ENCODE measurements at regions not wholly inside any gene's neighbourhood (a gene's known extent, or its start where the extent isn't known, plus 50 kb on each side); places are given as distances from the start of the nearest gene placed in this dataset.

GRCh38 chr16:85316321-85316919 is 204.1 kb upstream of the CIBAR2 start:
- H3K36me3 ChIP-seq (ENCODE audit: insufficient read depth) = no peaks in the 10 kb centered on the region
- no peak overlapping the region for H3K4me2 ChIP-seq
- H3K79me2 ChIP-seq (ENCODE audit: insufficient read depth, low read depth) = no peaks in the 10 kb centered on the region
- H3K9ac ChIP-seq = no peak overlapping the region
- H2AFZ ChIP-seq (ENCODE audit: low read depth) = no peak overlapping the region
- TF ChIP-seq, protein P1, sequence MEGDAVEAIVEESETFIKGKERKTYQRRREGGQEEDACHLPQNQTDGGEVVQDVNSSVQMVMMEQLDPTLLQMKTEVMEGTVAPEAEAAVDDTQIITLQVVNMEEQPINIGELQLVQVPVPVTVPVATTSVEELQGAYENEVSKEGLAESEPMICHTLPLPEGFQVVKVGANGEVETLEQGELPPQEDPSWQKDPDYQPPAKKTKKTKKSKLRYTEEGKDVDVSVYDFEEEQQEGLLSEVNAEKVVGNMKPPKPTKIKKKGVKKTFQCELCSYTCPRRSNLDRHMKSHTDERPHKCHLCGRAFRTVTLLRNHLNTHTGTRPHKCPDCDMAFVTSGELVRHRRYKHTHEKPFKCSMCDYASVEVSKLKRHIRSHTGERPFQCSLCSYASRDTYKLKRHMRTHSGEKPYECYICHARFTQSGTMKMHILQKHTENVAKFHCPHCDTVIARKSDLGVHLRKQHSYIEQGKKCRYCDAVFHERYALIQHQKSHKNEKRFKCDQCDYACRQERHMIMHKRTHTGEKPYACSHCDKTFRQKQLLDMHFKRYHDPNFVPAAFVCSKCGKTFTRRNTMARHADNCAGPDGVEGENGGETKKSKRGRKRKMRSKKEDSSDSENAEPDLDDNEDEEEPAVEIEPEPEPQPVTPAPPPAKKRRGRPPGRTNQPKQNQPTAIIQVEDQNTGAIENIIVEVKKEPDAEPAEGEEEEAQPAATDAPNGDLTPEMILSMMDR (conservative IDR thresholded peaks at IDR 0.05; ENCODE audit: low read depth, low read length) = peak; percentile 58
- no peak overlapping the region for H3K4me3 ChIP-seq (IDR thresholded peaks at IDR 0.05; ENCODE audit: insufficient read depth, low read depth, low read length)
- H4K20me1 ChIP-seq (ENCODE audit: insufficient read depth) = no peaks in the 10 kb centered on the region
- no peak overlapping the region for H3K27ac ChIP-seq
- H3K27me3 ChIP-seq (ENCODE audit: insufficient read depth, low read depth) = peaks cover 95% of the 10 kb centered on the region
- H3K4me1 ChIP-seq (ENCODE audit: low read depth, poor library complexity, severe bottlenecking) = no peaks in the 10 kb centered on the region

- Histone ChIP-seq H3K27ac (no peak overlapping the region), H3K9ac (no peak overlapping the region), H3K4me3 (IDR thresholded peaks at IDR 0.05; ENCODE audit: insufficient read depth, low read depth, low read length) (no peak overlapping the region), H3K4me1 (ENCODE audit: low read depth, poor library complexity, severe bottlenecking) (no peaks in the 10 kb centered on the region), H3K79me2 (ENCODE audit: insufficient read depth, low read depth) (no peaks in the 10 kb centered on the region), H2AFZ (ENCODE audit: low read depth) (no peak overlapping the region), H4K20me1 (ENCODE audit: insufficient read depth) (no peaks in the 10 kb centered on the region), H3K4me2 (no peak overlapping the region), H3K36me3 (ENCODE audit: insufficient read depth) (no peaks in the 10 kb centered on the region), H3K27me3 (ENCODE audit: insufficient read depth, low read depth) (peaks cover 95% of the 10 kb centered on the region)
- TF ChIP-seq, protein P1 (conservative IDR thresholded peaks at IDR 0.05; ENCODE audit: low read depth, low read length) = no peak
Measured at GRCh38 chr16:85316944-85317343, 204.7 kb upstream of the CIBAR2 start.

- H3K4me2 ChIP-seq = no peak overlapping the region
- no peaks in the 10 kb centered on the region for H3K79me2 ChIP-seq (ENCODE audit: insufficient read depth, low read depth)
- H4K20me1 ChIP-seq (ENCODE audit: insufficient read depth) = no peaks in the 10 kb centered on the region
- H3K27me3 ChIP-seq (ENCODE audit: insufficient read depth, low read depth) = peaks cover 93% of the 10 kb centered on the region
- TF ChIP-seq, protein P1 (conservative IDR thresholded peaks at IDR 0.05; ENCODE audit: low read depth, low read length) = no peak
- H3K36me3 ChIP-seq (ENCODE audit: insufficient read depth) = no peaks in the 10 kb centered on the region
- no peak overlapping the region for H3K9ac ChIP-seq
- no peak overlapping the region for H3K27ac ChIP-seq
- no peak overlapping the region for H3K4me3 ChIP-seq (IDR thresholded peaks at IDR 0.05; ENCODE audit: insufficient read depth, low read depth, low read length)
- H2AFZ ChIP-seq (ENCODE audit: low read depth) = no peak overlapping the region
- H3K4me1 ChIP-seq (ENCODE audit: low read depth, poor library complexity, severe bottlenecking) = no peaks in the 10 kb centered on the region
Measured at GRCh38 chr16:85317704-85318103, 205.4 kb upstream of the CIBAR2 start.

DNA sequence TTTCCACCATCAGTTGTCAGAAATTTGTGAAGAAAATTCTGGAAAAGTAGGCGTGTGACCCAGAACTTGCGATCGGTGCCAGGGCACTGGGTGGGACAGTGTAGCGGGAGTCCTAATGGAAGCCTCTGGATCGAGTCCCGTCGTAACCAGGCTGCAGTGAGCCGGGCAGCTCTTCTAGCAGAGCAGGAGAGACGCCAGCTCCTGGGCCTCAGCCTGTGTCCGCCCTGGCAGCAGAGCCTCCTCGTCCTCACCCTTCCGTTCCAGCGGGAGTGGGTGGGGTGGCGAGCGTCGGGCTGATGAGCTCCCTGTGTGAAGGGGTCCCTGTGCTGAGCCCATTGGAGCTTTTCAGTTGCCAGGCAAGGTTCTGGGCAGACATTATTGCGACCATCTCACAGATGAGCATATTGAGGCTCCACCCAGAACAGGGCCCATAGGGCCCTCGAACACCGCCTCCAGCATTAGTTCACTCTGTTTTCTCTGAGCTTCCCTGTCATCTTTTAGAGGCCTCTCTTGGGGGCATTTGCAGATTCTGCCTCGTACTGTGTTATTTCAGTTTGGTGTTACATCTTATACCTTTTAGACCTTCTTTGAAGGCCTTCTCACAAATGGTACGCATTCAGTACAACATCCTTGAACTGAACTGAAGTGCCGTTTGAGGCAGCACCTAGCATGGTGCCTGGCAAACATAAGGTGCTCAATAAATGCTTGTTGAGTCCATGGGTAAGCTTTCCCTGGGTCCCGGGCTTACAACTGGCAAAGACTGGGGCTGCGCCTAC is 207.1 kb upstream of the CIBAR2 start:
- Histone ChIP-seq H3K36me3 (ENCODE audit: insufficient read depth) (no peaks in the 10 kb centered on the region), H4K20me1 (ENCODE audit: insufficient read depth) (no peaks in the 10 kb centered on the region), H3K27me3 (ENCODE audit: insufficient read depth, low read depth) (peaks cover 95% of the 10 kb centered on the region), H3K4me3 (IDR thresholded peaks at IDR 0.05; ENCODE audit: insufficient read depth, low read depth, low read length) (no peak overlapping the region), H3K9ac (no peak overlapping the region), H3K4me2 (no peak overlapping the region), H3K79me2 (ENCODE audit: insufficient read depth, low read depth) (no peaks in the 10 kb centered on the region), H3K4me1 (ENCODE audit: low read depth, poor library complexity, severe bottlenecking) (no peaks in the 10 kb centered on the region), H2AFZ (ENCODE audit: low read depth) (no peak overlapping the region), H3K27ac (no peak overlapping the region)
- TF ChIP-seq, protein P1 (conservative IDR thresholded peaks at IDR 0.05; ENCODE audit: low read depth, low read length) = no peak

Data from KMS-11 (cell line).